ENCODE measurements at regions not wholly inside any gene's neighbourhood (a gene's known extent, or its start where the extent isn't known, plus 50 kb on each side); places are given as distances from the start of the nearest gene placed in this dataset.

- Histone ChIP-seq H3K36me3 (ENCODE audit: low read depth) (no peaks in the 10 kb centered on the region), H3F3A (ENCODE audit: insufficient read depth, low read depth) (no peaks in the 10 kb centered on the region), H3K9me2 (ENCODE audit: insufficient read depth) (no peaks in the 10 kb centered on the region), H2AFZ (no peak overlapping the region), H3K9me3 (ENCODE audit: insufficient read depth, low read depth) (no peaks in the 10 kb centered on the region), H4K20me1 (ENCODE audit: insufficient read depth) (no peaks in the 10 kb centered on the region), H3K4me1 (replicated peaks; ENCODE audit: insufficient read depth) (peaks cover 11% of the 10 kb centered on the region), H3K79me2 (ENCODE audit: low read depth) (no peaks in the 10 kb centered on the region), H3K4me2 (no peak overlapping the region), H3K27me3 (ENCODE audit: insufficient read depth, low read depth) (no peaks in the 10 kb centered on the region), H3K4me3 (no peak overlapping the region), H3K27ac (no peak overlapping the region)
- ChIA-PET CTCF (no interaction called here), POLR2A (ENCODE audit: unreplicated experiment) (interaction anchor here (0.6 kb wide), 1 partner anchor 337 kb away, joined by 3 read pairs; no protein-coding TSS in a partner anchor)
- TF ChIP-seq EZH2 (IDR thresholded peaks at IDR 0.05; ENCODE audit: low read depth): no peak
- TF ChIP-seq, protein P1, sequence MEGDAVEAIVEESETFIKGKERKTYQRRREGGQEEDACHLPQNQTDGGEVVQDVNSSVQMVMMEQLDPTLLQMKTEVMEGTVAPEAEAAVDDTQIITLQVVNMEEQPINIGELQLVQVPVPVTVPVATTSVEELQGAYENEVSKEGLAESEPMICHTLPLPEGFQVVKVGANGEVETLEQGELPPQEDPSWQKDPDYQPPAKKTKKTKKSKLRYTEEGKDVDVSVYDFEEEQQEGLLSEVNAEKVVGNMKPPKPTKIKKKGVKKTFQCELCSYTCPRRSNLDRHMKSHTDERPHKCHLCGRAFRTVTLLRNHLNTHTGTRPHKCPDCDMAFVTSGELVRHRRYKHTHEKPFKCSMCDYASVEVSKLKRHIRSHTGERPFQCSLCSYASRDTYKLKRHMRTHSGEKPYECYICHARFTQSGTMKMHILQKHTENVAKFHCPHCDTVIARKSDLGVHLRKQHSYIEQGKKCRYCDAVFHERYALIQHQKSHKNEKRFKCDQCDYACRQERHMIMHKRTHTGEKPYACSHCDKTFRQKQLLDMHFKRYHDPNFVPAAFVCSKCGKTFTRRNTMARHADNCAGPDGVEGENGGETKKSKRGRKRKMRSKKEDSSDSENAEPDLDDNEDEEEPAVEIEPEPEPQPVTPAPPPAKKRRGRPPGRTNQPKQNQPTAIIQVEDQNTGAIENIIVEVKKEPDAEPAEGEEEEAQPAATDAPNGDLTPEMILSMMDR (conservative IDR thresholded peaks at IDR 0.05): no peak
- DNase-seq: no peak
- intact Hi-C loops (cut with micrococcal nuclease; ENCODE audit: unreplicated experiment): no loop called here
- BruUV-seq (replicated peaks): no TSS peak
Measured at GRCh38 chr9:86697999-86698398, 249.3 kb downstream of the GAS1 start.

DNA sequence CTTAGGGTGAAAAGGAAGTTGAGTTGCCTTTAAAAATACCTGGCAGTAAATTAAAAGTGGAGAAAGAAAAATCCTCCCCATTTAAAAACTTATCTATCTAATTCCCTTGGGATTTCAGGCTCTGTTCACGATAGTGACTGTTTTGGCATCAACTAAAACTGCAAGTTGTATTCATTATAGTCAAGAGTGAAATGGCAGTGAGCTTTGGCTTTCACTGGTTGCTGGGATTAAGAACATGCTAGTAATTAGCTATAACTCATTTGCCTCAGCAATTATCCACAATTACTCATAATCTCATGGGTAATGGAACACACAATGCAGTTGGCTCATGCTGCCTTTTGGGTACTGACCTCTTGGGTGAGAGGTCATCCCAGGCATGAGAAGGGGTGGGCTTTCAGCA, 250.1 kb downstream of the GAS1 start:
- BruUV-seq (replicated peaks): no TSS peak
- H3K9me3 ChIP-seq (ENCODE audit: insufficient read depth, low read depth): no peaks in the 10 kb centered on the region

DNA sequence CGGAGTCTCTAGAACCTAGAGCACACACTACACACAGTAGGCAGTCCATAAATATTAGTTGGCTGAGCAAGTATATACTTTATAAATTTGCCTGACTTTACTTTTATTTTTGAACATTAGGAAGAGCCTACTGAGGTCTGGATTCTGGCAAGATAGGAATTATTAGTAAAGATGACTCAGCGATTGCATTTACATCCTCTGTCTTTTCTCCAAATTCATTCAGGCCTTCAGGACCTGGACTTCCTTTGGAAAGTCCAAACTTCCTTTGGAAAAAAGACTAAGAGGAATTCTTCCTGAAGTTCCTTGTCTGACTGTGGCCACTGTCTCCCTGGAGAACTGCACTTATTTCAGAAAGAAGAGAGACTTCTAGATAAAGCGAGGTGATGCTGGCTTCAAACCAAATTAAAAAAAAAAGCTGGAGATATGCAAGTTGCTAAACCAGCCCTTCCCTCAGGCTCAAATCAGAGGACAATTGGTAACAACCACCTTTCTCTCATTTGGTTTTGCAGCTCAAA, 251.3 kb downstream of the GAS1 start:
- peak in 1 of 2 experiments; percentile 8 for DNase-seq
- TF ChIP-seq EZH2 (IDR thresholded peaks at IDR 0.05; ENCODE audit: low read depth): no peak
- TF ChIP-seq, protein P1 (conservative IDR thresholded peaks at IDR 0.05): no peak
- H3K27me3 ChIP-seq (ENCODE audit: insufficient read depth, low read depth): no peaks in the 10 kb centered on the region
- H4K20me1 ChIP-seq (ENCODE audit: insufficient read depth): no peaks in the 10 kb centered on the region
- no peaks in the 10 kb centered on the region for H3K9me3 ChIP-seq (ENCODE audit: insufficient read depth, low read depth)
- intact Hi-C loops (cut with micrococcal nuclease; ENCODE audit: unreplicated experiment): no loop called here
- peaks cover 11% of the 10 kb centered on the region for H3K4me1 ChIP-seq (replicated peaks; ENCODE audit: insufficient read depth)
- no peak overlapping the region for H3K4me3 ChIP-seq
- H3F3A ChIP-seq (ENCODE audit: insufficient read depth, low read depth): no peaks in the 10 kb centered on the region
- ChIA-PET POLR2A (ENCODE audit: unreplicated experiment) (no interaction called here), CTCF (no interaction called here)
- peak overlapping the region; percentile 44 for H3K27ac ChIP-seq
- H3K79me2 ChIP-seq (ENCODE audit: low read depth): no peaks in the 10 kb centered on the region
- peak overlapping the region; percentile 16; the same call in 1 of the 2 replicates for H3K4me2 ChIP-seq
- no peaks in the 10 kb centered on the region for H3K36me3 ChIP-seq (ENCODE audit: low read depth)
- no TSS peak for BruUV-seq (replicated peaks)
- peak overlapping the region; percentile 65 for H2AFZ ChIP-seq
- no peaks in the 10 kb centered on the region for H3K9me2 ChIP-seq (ENCODE audit: insufficient read depth)

More for the DNA sequence above, 250.1 kb downstream of the GAS1 start:
- Histone ChIP-seq H3K4me3 (no peak overlapping the region), H3K9me2 (ENCODE audit: insufficient read depth) (no peaks in the 10 kb centered on the region), H3K27ac (no peak overlapping the region), H3K4me1 (replicated peaks; ENCODE audit: insufficient read depth) (peaks cover 11% of the 10 kb centered on the region), H3K4me2 (no peak overlapping the region), H3F3A (ENCODE audit: insufficient read depth, low read depth) (no peaks in the 10 kb centered on the region), H3K27me3 (ENCODE audit: insufficient read depth, low read depth) (no peaks in the 10 kb centered on the region), H4K20me1 (ENCODE audit: insufficient read depth) (no peaks in the 10 kb centered on the region), H3K79me2 (ENCODE audit: low read depth) (no peaks in the 10 kb centered on the region), H3K36me3 (ENCODE audit: low read depth) (no peaks in the 10 kb centered on the region), H2AFZ (no peak overlapping the region)
- DNase-seq: no peak
- intact Hi-C loops (cut with micrococcal nuclease; ENCODE audit: unreplicated experiment): no loop called here
- CTCF ChIA-PET: no interaction called here
- TF ChIP-seq, protein P1 (conservative IDR thresholded peaks at IDR 0.05): no peak
- no peak for TF ChIP-seq EZH2 (IDR thresholded peaks at IDR 0.05; ENCODE audit: low read depth)
- POLR2A ChIA-PET (ENCODE audit: unreplicated experiment): no interaction called here

All from PC-9 (cell line).